Activated B cell treated with CpG ODN at 0.5 μM for 24 hours (primary cell): ENCODE measurements at regions not wholly inside any gene's neighbourhood (a gene's known extent, or its start where the extent isn't known, plus 50 kb on each side); places are given as distances from the start of the nearest gene placed in this dataset.
"Not testable (repeated sequence)": the region's sequence is repeated elsewhere in the genome, so short reads cannot be mapped to it uniquely, and the experiment has no call there.

ENCODE experiments used
- ATAC-seq: fragments of 200-7000 bp; cut with Tn5 transposase; one replicate; pipeline ENCODE4 v1.10.0; 2021; ENCODE audit warnings: low read depth, mild to moderate bottlenecking, moderate library complexity
- CTCF ChIA-PET: fragments of 350-600 bp; sonication (Branson Sonifier 250); formaldehyde crosslinking; loops from one replicate; lab custom pipeline; 2021; ENCODE audit warnings: antibody characterized with exemption; lab: Charles Lee
- POLR2A ChIA-PET: fragments of 350-600 bp; sonication (Branson Sonifier 250); formaldehyde crosslinking; loops from one replicate; lab custom pipeline; 2021; ENCODE audit warnings: antibody characterized with exemption; lab: Charles Lee
- DNase-seq: peaks from one replicate; pipeline ENCODE4 v3.0.0; 2022
- H3K27ac Mint-ChIP-seq: one replicate; pipeline ENCODE4 v1.8.0; 2020; ENCODE audit warnings: mixed read lengths
- H3K27me3 Mint-ChIP-seq: one replicate; pipeline ENCODE4 v1.8.0; 2021; ENCODE audit warnings: mixed read lengths
- H3K36me3 Mint-ChIP-seq: one replicate; pipeline ENCODE4 v1.8.0; 2021; ENCODE audit warnings: low read depth, mixed read lengths
- H3K4me1 Mint-ChIP-seq: one replicate; pipeline ENCODE4 v1.8.0; 2021; ENCODE audit warnings: mixed read lengths
- H3K4me3 Mint-ChIP-seq: one replicate; pipeline ENCODE4 v1.8.0; 2020; ENCODE audit warnings: mild to moderate bottlenecking, mixed read lengths
- H3K9me3 Mint-ChIP-seq: one replicate; pipeline ENCODE4 v1.8.0; 2020; ENCODE audit warnings: mixed read lengths
- CTCF ChIP-seq: fragments of 200-600 bp; IDR thresholded peaks from one replicate; pipeline ENCODE4 v1.8.0; 2022; ENCODE audit warnings: antibody characterized with exemption, mild to moderate bottlenecking
- intact Hi-C: fragments of 100-400 bp; cut with micrococcal nuclease; formaldehyde crosslinking; loops from one replicate; pipeline ENCODE4 v1.15.1; 2024

GRCh38 chr4:97016186-97016907 lies 1126.9 kb downstream of the STPG2 start:
- ChIA-PET POLR2A (no interaction called here), CTCF (no interaction called here)
- Mint-ChIP-seq H3K9me3 (no peaks in the 10 kb centered on the region), H3K36me3 (no peaks in the 10 kb centered on the region), H3K4me1 (no peaks in the 10 kb centered on the region), H3K27me3 (no peaks in the 10 kb centered on the region), H3K4me3 (no peak overlapping the region), H3K27ac (no peak overlapping the region)
- no peak for ATAC-seq
- no peak for TF ChIP-seq CTCF
- intact Hi-C loops: no loop called here
- DNase-seq: no peak

- Mint-ChIP-seq H3K4me1 (no peaks in the 10 kb centered on the region), H3K27ac (no peak overlapping the region), H3K27me3 (no peaks in the 10 kb centered on the region), H3K4me3 (no peak overlapping the region), H3K9me3 (peaks cover 4% of the 10 kb centered on the region), H3K36me3 (no peaks in the 10 kb centered on the region)
- DNase-seq: no peak
- ChIA-PET POLR2A (no interaction called here), CTCF (no interaction called here)
- ATAC-seq: no peak
- TF ChIP-seq CTCF: no peak
- intact Hi-C loops: no loop called here
These were observed 1115.4 kb downstream of the STPG2 start for GRCh38 chr4:97027728-97028410.

GRCh38 chr4:97028785-97029184 lies 1114.5 kb downstream of the STPG2 start:
- no peak for DNase-seq
- ChIA-PET POLR2A (no interaction called here), CTCF (no interaction called here)
- Mint-ChIP-seq H3K9me3 (peaks cover 4% of the 10 kb centered on the region), H3K36me3 (no peaks in the 10 kb centered on the region), H3K4me3 (no peak overlapping the region), H3K27ac (no peak overlapping the region), H3K27me3 (no peaks in the 10 kb centered on the region), H3K4me1 (no peaks in the 10 kb centered on the region)
- no peak for TF ChIP-seq CTCF
- intact Hi-C loops: no loop called here
- no peak for ATAC-seq

GRCh38 chr4:97037411-97038145 lies 1105.7 kb downstream of the STPG2 start:
- H3K27me3 Mint-ChIP-seq, H3K27ac Mint-ChIP-seq, CTCF ChIA-PET, POLR2A ChIA-PET, ATAC-seq, DNase-seq, intact Hi-C loops, H3K4me3 Mint-ChIP-seq, H3K4me1 Mint-ChIP-seq, H3K36me3 Mint-ChIP-seq, H3K9me3 Mint-ChIP-seq: not testable (repeated sequence)

GRCh38 chr4:97038146-97038516 lies 1105.1 kb downstream of the STPG2 start:
- CTCF ChIA-PET: no interaction called here
- Mint-ChIP-seq H3K27me3 (no peaks in the 10 kb centered on the region), H3K4me1 (no peaks in the 10 kb centered on the region), H3K9me3 (peaks cover 6% of the 10 kb centered on the region), H3K36me3 (no peaks in the 10 kb centered on the region), H3K4me3 (no peak overlapping the region), H3K27ac (no peak overlapping the region)
- DNase-seq (no peak), ATAC-seq (no peak)
- POLR2A ChIA-PET: no interaction called here
- no peak for TF ChIP-seq CTCF
- intact Hi-C loops: no loop called here
